OCI-LY1 (cell line): ENCODE measurements at regions not wholly inside any gene's neighbourhood (a gene's known extent, or its start where the extent isn't known, plus 50 kb on each side); places are given as distances from the start of the nearest gene placed in this dataset.

Experiments used
- CTCF ChIP-seq: fragments of 200-600 bp; sonication (generic), shearing (Covaris generic); IDR thresholded peaks from 2 replicates; pipeline ENCODE4 v1.5.1; 2017; ENCODE audit warnings: mild to moderate bottlenecking, antibody characterized with exemption, low read length, moderate library complexity, mixed read lengths
- EZH2 ChIP-seq: fragments of 200-600 bp; sonication (generic), shearing (Covaris generic); IDR thresholded peaks from 2 replicates; pipeline ENCODE4 v1.8.0; 2017; ENCODE audit warnings: borderline replicate concordance, mixed run types, mild to moderate bottlenecking, antibody characterized with exemption, low read length, moderate library complexity, mixed read lengths

- no peak for TF ChIP-seq CTCF
- TF ChIP-seq EZH2 = no peak
Measured at GRCh38 chr3:5504135-5504534, 316.6 kb downstream of the EDEM1 start.
